PC-3 (cell line): ENCODE measurements at regions not wholly inside any gene's neighbourhood (a gene's known extent, or its start where the extent isn't known, plus 50 kb on each side); places are given as distances from the start of the nearest gene placed in this dataset.

ENCODE experiments used
- CTCF ChIP-seq: fragments of 300-600 bp; sonication (generic); conservative IDR thresholded peaks from 2 replicates; pipeline ENCODE4 v1.5.1; 2017; ENCODE audit warnings: antibody characterized with exemption, low read depth, mild to moderate bottlenecking, low read length
- EZH2 ChIP-seq: fragments of 300-600 bp; sonication (generic); IDR thresholded peaks from one replicate; pipeline ENCODE4 v1.6.1; 2017; ENCODE audit warnings: antibody characterized with exemption, mild to moderate bottlenecking, low read length; ENCODE audit not compliant: unreplicated experiment
- EZH2phosphoT487 ChIP-seq: fragments of 300-600 bp; sonication (generic); IDR thresholded peaks from 2 replicates; pipeline ENCODE4 v1.6.1; 2018; ENCODE audit warnings: mild to moderate bottlenecking, antibody characterized with exemption, low read length, borderline replicate concordance

GRCh38 chr7:156219307-156220077 is 407.2 kb upstream of the SHH start:
- no peak for TF ChIP-seq CTCF
- no peak for TF ChIP-seq EZH2phosphoT487
- TF ChIP-seq EZH2, result no peak
